Mucosa of descending colon (tissue), 3 donors: ENCODE measurements at regions not wholly inside any gene's neighbourhood (a gene's known extent, or its start where the extent isn't known, plus 50 kb on each side); places are given as distances from the start of the nearest gene placed in this dataset.

ENCODE experiments used
- ATAC-seq: fragments of 200-7000 bp; cut with Tn5 transposase; one replicate; pipeline ENCODE4 v1.9.1; 2020; ENCODE audit warnings: mild to moderate bottlenecking, moderate library complexity
- DNase-seq, 3 donors: peaks; one replicate each; pipeline ENCODE4 v3.0.0-alpha.2; 2020
- H3K36me3 ChIP-seq: fragments of 200-600 bp; one replicate; pipeline ENCODE4 v1.8.0; 2021; ENCODE audit warnings: low read depth, mild to moderate bottlenecking
- H3K4me1 ChIP-seq: fragments of 200-600 bp; one replicate; pipeline ENCODE4 v1.8.0; 2021; ENCODE audit warnings: low read depth, mild to moderate bottlenecking
- H3K4me3 ChIP-seq: fragments of 200-600 bp; one replicate; pipeline ENCODE4 v1.8.0; 2021; ENCODE audit warnings: mild to moderate bottlenecking
- H3K9me3 ChIP-seq: fragments of 200-600 bp; one replicate; pipeline ENCODE4 v1.8.0; 2021; ENCODE audit warnings: mild to moderate bottlenecking
- intact Hi-C, 2 donors: fragments of 100-400 bp; cut with DNase I in 1 of 2; cut with micrococcal nuclease in 1 of 2; formaldehyde crosslinking; loops; one replicate each; pipeline versions ENCODE4 v1.11.0 to v1.11.1; 2022; cut with DNase I, micrococcal nuclease
- TF ChIP-seq, protein P1 (sequence below): fragments of 200-600 bp; IDR thresholded peaks from one replicate; pipeline ENCODE4 v1.8.0; 2022; ENCODE audit warnings: antibody characterized with exemption, mild to moderate bottlenecking
- donor health status: DM: no; HTN: no; CAD: no; lungs with moderate emphysema.
- donor health status: DM: no; HTN: no; CAD: no.
- donor health status: DM: no; HTN: yes; CAD: no.

DNA sequence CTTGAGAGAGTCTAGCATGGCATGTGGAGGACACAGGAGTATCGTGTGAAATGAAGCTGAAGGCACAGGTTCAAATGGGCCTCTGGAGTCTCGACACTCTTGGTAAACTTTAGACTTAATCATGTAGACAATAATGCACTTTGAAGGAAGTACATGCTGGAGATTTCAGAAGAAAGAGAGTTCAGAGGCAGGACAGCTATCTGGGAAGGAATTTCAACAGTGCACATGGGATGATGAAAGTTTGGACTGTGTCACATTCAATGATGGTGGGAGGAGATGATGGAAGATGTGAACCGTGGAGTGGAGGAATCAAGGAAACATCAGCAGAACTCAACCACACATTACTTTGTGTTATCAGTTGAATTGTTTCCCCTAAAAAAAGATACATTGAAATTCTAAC, 88.6 kb upstream of the PAPPA start:
- TF ChIP-seq, protein P1, sequence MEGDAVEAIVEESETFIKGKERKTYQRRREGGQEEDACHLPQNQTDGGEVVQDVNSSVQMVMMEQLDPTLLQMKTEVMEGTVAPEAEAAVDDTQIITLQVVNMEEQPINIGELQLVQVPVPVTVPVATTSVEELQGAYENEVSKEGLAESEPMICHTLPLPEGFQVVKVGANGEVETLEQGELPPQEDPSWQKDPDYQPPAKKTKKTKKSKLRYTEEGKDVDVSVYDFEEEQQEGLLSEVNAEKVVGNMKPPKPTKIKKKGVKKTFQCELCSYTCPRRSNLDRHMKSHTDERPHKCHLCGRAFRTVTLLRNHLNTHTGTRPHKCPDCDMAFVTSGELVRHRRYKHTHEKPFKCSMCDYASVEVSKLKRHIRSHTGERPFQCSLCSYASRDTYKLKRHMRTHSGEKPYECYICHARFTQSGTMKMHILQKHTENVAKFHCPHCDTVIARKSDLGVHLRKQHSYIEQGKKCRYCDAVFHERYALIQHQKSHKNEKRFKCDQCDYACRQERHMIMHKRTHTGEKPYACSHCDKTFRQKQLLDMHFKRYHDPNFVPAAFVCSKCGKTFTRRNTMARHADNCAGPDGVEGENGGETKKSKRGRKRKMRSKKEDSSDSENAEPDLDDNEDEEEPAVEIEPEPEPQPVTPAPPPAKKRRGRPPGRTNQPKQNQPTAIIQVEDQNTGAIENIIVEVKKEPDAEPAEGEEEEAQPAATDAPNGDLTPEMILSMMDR = no peak

DNA sequence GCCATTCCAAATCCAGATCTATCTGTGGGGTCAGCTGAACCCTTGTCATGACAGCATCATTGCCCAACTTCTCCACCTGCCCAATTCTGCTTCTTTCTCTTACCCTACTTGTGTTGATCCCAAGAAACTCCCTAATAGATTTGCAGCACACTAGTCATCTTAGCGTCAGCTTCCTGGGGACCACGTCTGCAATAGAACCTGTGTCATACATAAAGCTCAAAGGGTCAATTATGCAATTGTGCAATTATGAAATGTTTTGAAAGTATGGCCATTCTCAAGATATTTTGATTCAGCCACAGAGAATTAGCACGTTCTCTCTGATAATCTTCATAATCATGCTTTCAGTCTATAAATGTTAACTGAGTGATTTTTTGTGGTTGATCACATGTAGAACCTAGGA, 87.4 kb upstream of the PAPPA start:
- H3K4me3 ChIP-seq = no peak overlapping the region
- intact Hi-C loops = no loop called here
- H3K36me3 ChIP-seq = no peaks in the 10 kb centered on the region
- ATAC-seq = no peak
- TF ChIP-seq, protein P1 = no peak
- H3K9me3 ChIP-seq = no peaks in the 10 kb centered on the region
- DNase-seq = no peak
- no peaks in the 10 kb centered on the region for H3K4me1 ChIP-seq

More for the DNA sequence above, 88.6 kb upstream of the PAPPA start:
- H3K36me3 ChIP-seq = no peaks in the 10 kb centered on the region
- no peak overlapping the region for H3K4me3 ChIP-seq
- no peaks in the 10 kb centered on the region for H3K9me3 ChIP-seq
- H3K4me1 ChIP-seq = no peaks in the 10 kb centered on the region
- intact Hi-C loops = no loop called here
- ATAC-seq = no peak
- DNase-seq = no peak

DNA sequence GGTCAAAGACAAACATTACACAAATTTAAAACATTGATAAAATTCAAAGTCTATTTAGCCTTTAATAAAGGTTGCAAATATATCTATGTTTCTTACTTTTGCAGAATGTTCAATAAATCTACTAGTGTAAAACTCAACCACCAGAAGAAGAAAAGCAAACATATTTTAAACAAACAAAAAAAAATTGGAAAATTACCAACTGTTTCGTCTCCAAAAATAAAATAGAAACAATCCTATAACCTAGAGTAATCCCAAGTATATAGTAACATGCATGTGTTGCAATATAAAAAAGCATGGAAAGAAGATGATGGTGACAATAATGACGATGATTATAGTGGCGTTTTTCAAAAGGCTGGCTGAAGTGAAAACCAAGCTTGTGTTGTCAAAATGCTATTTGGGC, 86.0 kb upstream of the PAPPA start:
- no peak overlapping the region for H3K4me3 ChIP-seq
- no peak for DNase-seq
- no peaks in the 10 kb centered on the region for H3K9me3 ChIP-seq
- no peak for ATAC-seq
- no peaks in the 10 kb centered on the region for H3K36me3 ChIP-seq
- intact Hi-C loops = no loop called here
- TF ChIP-seq, protein P1 = no peak
- no peaks in the 10 kb centered on the region for H3K4me1 ChIP-seq

DNA sequence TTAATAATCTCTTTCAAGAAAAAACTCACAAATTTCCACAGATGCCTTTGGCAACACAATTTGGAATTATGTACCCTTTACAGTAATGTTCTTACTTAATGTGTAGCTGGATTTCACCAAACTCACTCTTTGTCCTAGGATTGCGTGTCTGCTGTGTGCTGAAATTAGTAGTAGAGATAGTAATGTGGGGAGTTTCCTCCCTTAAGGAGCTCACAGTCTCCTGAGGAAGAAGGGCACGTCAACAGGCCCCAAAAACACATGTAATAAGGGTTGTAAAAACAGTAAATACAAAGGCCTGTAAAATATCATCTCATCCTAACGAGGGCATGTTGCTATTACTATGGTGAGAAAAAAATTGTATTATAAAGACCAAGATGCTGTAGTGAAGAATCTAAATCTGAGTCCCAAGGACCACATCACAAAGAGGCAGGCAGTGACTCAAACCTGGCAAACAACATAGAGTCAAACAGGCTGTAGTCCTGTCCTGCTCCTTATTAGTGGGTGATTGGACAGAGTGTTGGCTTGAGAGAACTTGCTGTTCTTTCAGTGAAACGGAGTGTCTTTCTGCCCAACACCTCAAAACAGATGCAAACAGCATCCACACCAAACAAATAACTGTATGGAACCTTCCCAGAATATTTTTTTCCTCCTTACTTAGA, 83.2 kb upstream of the PAPPA start:
- Histone ChIP-seq H3K36me3 (no peaks in the 10 kb centered on the region), H3K4me1 (no peaks in the 10 kb centered on the region), H3K9me3 (no peaks in the 10 kb centered on the region), H3K4me3 (no peak overlapping the region)
- intact Hi-C loops = no loop called here
- no peak for DNase-seq
- TF ChIP-seq, protein P1 = no peak
- ATAC-seq = no peak

DNA sequence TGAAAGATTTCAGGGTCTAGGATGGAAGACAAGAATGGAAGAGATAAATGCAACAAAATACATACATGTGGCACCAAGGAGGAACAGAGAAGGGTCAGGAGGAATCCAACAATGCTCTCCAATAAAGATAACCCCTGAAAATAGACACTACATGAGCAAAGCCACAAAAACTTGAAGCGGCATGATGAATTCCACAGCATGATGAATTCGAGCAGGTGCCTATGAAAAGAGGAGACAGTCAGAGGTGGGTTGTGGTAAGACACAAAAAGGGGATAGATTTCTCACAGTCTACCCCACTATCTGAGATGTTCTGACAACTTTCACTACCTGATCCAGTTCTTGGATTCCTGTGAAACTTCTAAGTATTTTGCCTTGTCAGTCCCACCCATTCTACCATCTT, 81.5 kb upstream of the PAPPA start:
- Histone ChIP-seq H3K4me3 (no peak overlapping the region), H3K4me1 (no peaks in the 10 kb centered on the region), H3K36me3 (no peaks in the 10 kb centered on the region), H3K9me3 (no peaks in the 10 kb centered on the region)
- DNase-seq = no peak
- intact Hi-C loops = no loop called here
- TF ChIP-seq, protein P1 = no peak
- no peak for ATAC-seq

DNA sequence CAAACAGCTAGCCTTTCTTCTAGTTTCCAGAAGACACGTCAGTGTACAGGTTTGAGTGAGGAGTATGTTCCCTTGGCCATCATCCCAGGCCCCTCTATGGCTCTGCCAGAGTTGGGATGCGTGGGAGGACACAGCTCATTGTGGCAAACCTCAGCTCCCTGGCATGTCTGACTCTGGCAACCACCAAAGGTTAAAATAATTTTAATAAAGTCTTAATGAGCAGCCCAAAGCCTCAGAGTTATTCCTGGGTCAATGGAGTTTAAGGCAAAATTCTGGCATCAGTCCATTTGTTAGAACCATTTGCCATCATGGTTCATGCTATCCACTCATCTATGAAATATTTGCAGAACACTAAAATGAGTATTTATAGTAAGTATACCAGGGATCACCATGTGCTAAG, 79.8 kb upstream of the PAPPA start:
- ATAC-seq (no peak), DNase-seq (no peak)
- H3K4me3 ChIP-seq = no peak overlapping the region
- H3K4me1 ChIP-seq = no peaks in the 10 kb centered on the region
- intact Hi-C loops = no loop called here
- no peaks in the 10 kb centered on the region for H3K36me3 ChIP-seq
- TF ChIP-seq, protein P1 = no peak
- H3K9me3 ChIP-seq = no peaks in the 10 kb centered on the region
